ENCODE measurements at regions not wholly inside any gene's neighbourhood (a gene's known extent, or its start where the extent isn't known, plus 50 kb on each side); places are given as distances from the start of the nearest gene placed in this dataset.

GRCh38 chr15:93324186-93324975, 235.4 kb upstream of the RGMA start:
- no peaks in the 10 kb centered on the region for H3K9me3 ChIP-seq
- no peaks in the 10 kb centered on the region for H3K4me1 ChIP-seq (ENCODE audit: control insufficient read depth in 1 of 2, low read depth in 2 of 2)
- no peak for TF ChIP-seq CTCF (IDR thresholded peaks at IDR 0.05)
- ATAC-seq (ENCODE audit: insufficient number of reproducible peaks, low FRiP score, low read depth): no peak
- no peaks in the 10 kb centered on the region for H3K27me3 ChIP-seq (replicated peaks; ENCODE audit: insufficient read depth)
- H3K36me3 ChIP-seq: no peaks in the 10 kb centered on the region
- DNase-seq (ENCODE audit: low spot score): no peak
- no peak overlapping the region for H3K27ac ChIP-seq
- H3K4me3 ChIP-seq: no peak overlapping the region

- no peaks in the 10 kb centered on the region for H3K9me3 ChIP-seq
- no peaks in the 10 kb centered on the region for H3K36me3 ChIP-seq
- ATAC-seq (ENCODE audit: insufficient number of reproducible peaks, low FRiP score, low read depth): no peak
- no peak for DNase-seq (ENCODE audit: low spot score)
- no peaks in the 10 kb centered on the region for H3K27me3 ChIP-seq (replicated peaks; ENCODE audit: insufficient read depth)
- no peaks in the 10 kb centered on the region for H3K4me1 ChIP-seq (ENCODE audit: control insufficient read depth in 1 of 2, low read depth in 2 of 2)
- H3K27ac ChIP-seq: no peak overlapping the region
- H3K4me3 ChIP-seq: no peak overlapping the region
- TF ChIP-seq CTCF (IDR thresholded peaks at IDR 0.05): no peak
Observed at GRCh38 chr15:93321881-93322282, 232.9 kb upstream of the RGMA start.

GRCh38 chr15:93319121-93319814, 230.3 kb upstream of the RGMA start:
- no peaks in the 10 kb centered on the region for H3K36me3 ChIP-seq
- H3K9me3 ChIP-seq: no peaks in the 10 kb centered on the region
- no peaks in the 10 kb centered on the region for H3K27me3 ChIP-seq (replicated peaks; ENCODE audit: insufficient read depth)
- no peak for TF ChIP-seq CTCF (IDR thresholded peaks at IDR 0.05)
- no peak overlapping the region for H3K4me3 ChIP-seq
- ATAC-seq (ENCODE audit: insufficient number of reproducible peaks, low FRiP score, low read depth) (peak; percentile 60), DNase-seq (ENCODE audit: low spot score) (peak; percentile 3)
- H3K4me1 ChIP-seq (ENCODE audit: control insufficient read depth in 1 of 2, low read depth in 2 of 2): no peaks in the 10 kb centered on the region
- H3K27ac ChIP-seq: peak overlapping the region; percentile 72 to 82

GRCh38 chr15:93317772-93318171, 228.8 kb upstream of the RGMA start:
- Histone ChIP-seq H3K27me3 (replicated peaks; ENCODE audit: insufficient read depth) (no peaks in the 10 kb centered on the region), H3K36me3 (no peaks in the 10 kb centered on the region), H3K4me1 (ENCODE audit: control insufficient read depth in 1 of 2, low read depth in 2 of 2) (no peaks in the 10 kb centered on the region), H3K4me3 (no peak overlapping the region), H3K9me3 (no peaks in the 10 kb centered on the region), H3K27ac (no peak overlapping the region)
- no peak for ATAC-seq (ENCODE audit: insufficient number of reproducible peaks, low FRiP score, low read depth)
- DNase-seq (ENCODE audit: low spot score): no peak
- no peak for TF ChIP-seq CTCF (IDR thresholded peaks at IDR 0.05)

- H3K27me3 ChIP-seq (replicated peaks; ENCODE audit: insufficient read depth): no peaks in the 10 kb centered on the region
- TF ChIP-seq CTCF (IDR thresholded peaks at IDR 0.05): no peak
- DNase-seq (ENCODE audit: low spot score): no peak
- no peaks in the 10 kb centered on the region for H3K9me3 ChIP-seq
- H3K36me3 ChIP-seq: no peaks in the 10 kb centered on the region
- ATAC-seq (ENCODE audit: insufficient number of reproducible peaks, low FRiP score, low read depth): no peak
- H3K4me3 ChIP-seq: no peak overlapping the region
- no peak overlapping the region for H3K27ac ChIP-seq
- H3K4me1 ChIP-seq (ENCODE audit: control insufficient read depth in 1 of 2, low read depth in 2 of 2): no peaks in the 10 kb centered on the region
Observed at GRCh38 chr15:93314245-93314644, 225.2 kb upstream of the RGMA start.
